ENCODE measurements at regions not wholly inside any gene's neighbourhood (a gene's known extent, or its start where the extent isn't known, plus 50 kb on each side); places are given as distances from the start of the nearest gene placed in this dataset.
"Not testable (repeated sequence)": the region's sequence is repeated elsewhere in the genome, so short reads cannot be mapped to it uniquely, and the experiment has no call there.

- TF ChIP-seq CTCF (conservative IDR thresholded peaks at IDR 0.05; ENCODE audit: low read depth, low read length), result peak; percentile 43
- not testable (repeated sequence) for TF ChIP-seq EZH2 (IDR thresholded peaks at IDR 0.05; ENCODE audit: borderline replicate concordance, low read depth, low read length, poor library complexity, severe bottlenecking)
These were observed 60.4 kb upstream of the GPR31 start for GRCh38 chr6:167217951-167218759.
